ENCODE measurements at regions not wholly inside any gene's neighbourhood (a gene's known extent, or its start where the extent isn't known, plus 50 kb on each side); places are given as distances from the start of the nearest gene placed in this dataset.
A peak's percentile ranks its signal among the peaks of the same experiment; 100 is the strongest.
"Not testable (repeated sequence)": the region's sequence is repeated elsewhere in the genome, so short reads cannot be mapped to it uniquely, and the experiment has no call there.

DNA sequence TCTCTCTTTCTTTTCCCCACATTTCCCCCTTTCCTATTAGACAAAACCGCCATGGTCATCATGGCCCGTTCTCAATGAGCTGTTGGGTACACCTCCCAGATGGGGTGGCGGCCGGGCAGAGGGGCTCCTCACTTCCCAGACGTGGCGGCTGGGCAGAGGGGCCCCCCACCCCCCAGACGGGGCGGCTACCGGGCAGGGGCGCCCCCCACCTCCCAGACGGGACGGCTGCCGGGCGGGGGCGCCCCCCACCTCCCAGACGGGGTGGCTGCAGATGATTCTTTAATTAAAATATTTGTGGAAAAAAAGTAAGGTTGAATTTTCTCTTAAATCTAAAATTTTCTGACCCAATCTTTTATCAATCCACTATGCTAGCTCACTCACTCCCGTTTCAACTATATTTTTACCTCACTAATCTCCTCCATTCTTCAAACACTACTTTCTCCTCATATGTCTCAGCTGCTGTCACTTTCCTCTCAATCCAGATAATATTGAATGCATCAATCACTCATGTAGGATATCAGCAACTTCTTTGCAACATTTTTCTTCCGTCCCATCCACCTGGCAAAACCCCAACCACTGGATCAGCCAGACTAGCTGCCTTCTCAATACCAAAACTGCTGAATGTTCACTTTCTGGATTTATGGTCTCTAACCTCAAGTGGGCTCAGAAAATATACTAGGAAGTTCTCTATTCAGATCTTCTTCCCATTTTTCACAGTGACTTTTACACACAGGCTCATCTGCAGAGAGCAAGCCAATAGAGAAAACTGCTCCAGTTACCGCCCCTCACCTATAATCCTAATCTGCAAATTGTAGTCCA is 81.1 kb upstream of the TRIM24 start:
- DNase-seq, result no peak

DNA sequence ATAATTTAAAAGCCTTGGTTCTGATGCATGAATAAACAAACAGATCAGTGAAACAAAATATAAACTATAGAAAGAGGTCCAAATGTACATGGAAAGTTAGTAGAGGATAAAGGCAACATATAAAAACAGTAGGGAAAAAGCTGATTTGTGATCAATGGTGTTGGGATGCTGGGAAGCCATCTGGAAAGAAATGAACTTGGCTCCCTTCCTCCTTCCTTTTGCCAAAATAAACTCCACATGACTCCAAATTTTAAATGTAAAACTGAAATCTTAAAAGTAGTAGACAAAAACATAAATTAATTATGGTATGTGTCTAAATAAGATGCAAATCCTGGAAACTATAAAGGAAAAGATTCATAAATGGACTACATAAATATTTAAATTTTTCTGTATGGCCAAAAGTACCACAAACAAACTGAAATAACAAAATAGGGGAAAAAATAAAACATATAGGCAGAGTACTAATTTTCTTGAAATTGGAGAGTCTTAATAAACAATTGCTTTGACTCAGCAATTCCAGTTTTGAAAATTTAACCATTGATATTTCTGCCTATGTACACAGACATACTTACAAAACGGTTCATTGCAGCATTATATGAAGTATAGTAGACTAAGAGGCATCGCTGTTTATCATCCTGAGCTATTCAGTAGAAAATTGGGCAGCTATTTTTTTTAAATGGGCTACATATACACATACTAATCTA is 77.0 kb upstream of the TRIM24 start:
- no peak for DNase-seq

DNA sequence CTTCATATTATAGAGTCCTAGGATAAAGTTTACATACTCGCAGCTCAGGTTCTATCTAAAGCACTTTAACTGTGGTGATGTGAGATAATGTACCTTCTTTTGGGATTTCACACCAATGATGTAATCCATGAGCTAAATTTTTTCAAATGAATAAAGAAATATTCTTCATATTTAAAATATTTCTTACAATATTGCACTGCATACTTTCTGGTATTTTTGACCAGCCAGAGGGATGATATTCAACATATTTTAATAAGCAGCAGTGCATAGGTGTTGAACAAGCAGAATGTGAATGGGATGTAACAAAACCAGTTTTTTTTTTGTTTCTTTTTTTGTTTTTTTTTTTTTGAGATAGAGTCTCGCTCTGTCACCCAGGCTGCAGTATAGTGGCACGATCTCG is 73.2 kb upstream of the TRIM24 start:
- DNase-seq, result no peak

DNA sequence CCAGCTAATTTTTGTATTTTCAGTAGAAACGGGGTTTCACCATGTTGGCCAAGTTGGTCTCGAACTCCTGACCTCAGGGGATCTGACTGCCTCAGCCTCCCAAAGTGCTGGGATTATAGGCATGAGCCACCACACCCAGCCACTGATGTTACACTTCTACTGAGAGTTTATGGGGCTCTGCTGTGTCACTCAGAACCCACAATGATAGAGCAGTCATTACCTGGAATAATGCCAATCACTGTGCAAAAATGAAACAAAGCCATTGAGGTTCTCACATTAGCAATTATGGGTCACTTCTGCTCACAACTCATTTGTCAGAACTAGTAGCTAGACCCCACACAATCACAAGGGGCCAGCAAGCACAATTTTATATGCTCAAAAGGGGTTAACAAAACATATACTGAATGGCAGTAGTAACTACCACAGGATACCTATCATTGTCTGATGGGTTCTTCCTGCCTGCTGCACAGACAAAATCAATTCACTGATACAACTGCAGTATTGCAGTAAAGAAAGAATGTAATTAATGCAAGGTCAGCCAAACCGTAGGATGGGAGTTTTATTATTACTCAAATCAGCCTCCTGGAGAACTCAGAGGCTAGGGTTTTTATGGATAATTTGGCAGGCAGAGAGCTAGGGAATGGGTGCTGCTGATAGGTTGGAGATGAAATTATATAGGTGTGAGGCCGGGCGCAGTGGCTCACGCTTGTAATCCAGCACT is 72.1 kb upstream of the TRIM24 start:
- no peak for DNase-seq

DNA sequence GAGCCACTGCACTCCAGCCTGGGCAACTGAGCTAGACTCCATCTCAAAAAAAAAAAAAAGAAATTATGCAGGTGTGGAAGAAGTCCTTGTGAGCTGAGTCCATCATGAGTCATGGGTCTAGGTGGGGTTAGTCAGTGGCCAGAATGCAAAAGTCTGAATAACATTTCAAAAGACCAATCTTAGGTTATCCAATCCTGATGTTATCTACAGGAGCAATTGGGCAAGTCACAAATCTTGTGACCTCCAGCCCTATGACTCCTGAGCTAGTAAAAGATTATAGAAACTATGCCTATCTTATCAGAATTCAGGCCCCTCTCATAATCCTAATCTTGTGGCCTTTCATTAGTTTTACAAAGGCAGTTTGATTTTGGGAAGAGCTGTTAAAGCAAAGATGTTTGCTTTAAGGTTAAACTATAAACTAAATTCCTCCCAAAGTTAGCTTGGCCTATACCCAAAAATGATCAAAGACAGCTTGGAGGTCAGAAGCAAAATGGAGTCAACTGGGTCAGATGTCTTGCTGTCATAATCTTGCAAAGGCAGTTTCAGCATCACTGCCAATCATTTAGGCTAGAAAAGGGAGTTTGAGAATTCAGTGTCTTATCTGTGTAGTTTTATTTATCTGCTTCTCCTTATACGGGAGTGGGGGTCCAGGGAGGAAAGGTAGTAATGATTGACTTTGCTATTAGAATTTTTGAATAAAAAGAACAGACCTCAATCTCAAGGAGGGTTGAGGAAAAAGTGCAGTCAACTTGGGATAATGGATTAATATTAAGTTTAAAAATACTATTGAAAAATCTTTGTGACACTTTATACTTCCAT is 71.2 kb upstream of the TRIM24 start:
- no peak for DNase-seq

DNA sequence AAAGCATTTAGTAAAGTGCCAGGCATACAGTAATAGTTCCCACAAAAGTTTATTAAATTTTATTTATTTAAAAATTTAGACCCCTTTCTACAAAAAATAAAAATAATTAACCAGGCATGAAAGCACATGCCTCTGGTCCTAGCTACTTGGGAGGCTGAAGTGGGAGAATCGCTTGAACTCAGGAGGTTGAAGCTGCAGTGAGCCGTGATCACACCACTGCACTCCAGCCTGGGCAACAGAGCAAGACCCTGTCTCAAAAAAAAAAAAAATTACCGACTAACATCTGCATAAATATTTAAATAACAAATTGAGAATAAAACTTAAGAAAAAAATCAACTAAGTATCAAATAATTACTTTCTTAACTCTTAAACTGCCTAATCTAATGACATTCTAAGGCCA is 64.3 kb upstream of the TRIM24 start:
- no peak for DNase-seq

DNA sequence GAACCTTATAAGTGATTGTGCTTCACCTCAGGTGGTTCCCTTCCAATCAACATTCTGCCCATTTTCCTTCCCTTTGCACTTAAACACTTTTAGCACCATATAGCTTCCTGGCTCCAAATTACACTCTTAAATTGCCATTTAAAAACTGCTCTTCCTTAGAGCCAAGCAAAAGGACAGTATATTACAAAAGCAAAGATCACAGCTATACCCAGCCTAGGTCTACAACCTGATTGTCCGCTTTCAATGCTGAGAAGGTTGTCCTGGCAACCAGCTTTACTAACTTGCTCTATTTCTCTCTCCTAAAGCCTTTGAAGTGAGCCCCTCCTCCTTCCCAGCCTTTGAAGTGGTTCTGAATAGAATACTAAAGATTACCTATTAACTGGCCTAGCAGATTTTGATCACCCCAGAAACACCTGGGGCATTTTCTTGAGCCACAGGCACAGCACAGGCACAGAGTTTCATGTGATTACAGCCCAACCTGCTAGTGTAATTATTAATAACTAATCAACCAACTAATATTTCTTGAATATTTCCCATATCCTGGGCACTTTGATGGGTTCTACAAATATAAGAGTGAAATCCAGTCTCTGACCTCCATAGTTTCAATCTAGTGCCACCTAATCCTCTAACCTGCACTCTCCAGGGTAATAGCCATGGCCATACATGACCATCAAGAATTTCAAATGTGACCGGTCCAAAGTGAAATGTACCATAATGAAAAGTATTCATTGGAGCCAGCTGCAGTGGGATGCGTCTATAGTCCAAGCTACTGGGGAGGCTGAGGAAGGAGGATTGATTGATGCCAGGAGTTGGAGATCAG is 63.6 kb upstream of the TRIM24 start:
- DNase-seq, result no peak

DNA sequence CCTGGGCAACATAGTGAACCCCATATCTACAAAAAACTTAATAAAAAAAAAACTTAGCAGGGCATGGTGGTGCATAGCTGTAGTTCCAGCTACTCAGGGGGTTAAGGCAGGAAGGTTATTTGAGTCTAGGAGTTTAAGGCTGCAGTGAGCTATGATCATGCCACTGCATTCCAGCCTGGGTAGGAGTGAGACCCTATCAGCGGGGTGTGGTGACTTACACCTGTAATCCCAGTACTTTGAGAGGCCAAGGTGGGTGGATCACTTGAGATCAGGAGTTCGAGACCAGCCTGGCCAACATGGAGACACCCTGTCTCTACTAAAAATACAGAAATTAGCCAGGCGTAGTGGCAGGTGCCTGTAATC is 63.0 kb upstream of the TRIM24 start:
- DNase-seq, result not testable (repeated sequence)

DNA sequence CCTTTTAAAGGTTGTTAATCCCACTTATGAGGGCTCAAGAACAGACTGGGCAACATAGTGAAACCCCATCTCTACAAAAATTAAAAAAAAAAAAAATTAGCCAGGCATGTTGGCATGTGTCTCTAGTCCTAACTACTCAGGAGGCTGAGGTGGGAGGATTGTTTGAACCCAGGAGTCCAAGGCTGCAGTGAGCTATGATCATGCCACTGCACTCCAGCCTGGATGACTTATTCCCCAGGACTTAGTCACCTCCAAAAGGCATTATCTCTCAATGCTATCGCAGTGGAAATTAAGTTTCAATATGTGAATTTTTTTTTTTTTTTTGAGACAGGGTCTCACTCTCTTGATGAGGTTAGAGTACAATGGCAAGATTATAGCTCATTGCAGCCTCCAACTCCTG is 61.2 kb upstream of the TRIM24 start:
- no peak for DNase-seq

DNA sequence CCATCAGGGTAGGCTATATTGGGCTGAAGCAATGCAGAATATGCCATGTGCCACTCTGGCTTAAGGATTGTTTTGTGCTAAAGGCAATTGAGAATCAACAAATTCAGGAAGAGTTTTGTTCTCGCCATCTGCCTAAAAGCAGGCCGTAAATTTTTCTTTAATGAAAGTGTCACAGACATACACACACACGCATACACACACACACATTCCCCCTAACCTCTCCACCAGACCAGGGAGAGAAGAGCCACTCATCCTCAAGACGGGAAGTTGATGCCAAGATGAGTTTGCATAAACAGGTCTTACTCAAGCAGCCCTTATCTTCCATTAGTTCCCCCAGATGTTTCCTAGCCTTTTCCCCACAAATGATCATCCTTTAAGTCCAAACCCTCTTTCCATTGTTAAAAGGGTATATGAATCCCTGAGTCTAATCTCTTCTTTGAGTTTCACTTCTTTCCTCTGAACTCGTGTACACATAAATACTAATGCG is 59.6 kb upstream of the TRIM24 start:
- DNase-seq, result peak; percentile 30 to 56

DNA sequence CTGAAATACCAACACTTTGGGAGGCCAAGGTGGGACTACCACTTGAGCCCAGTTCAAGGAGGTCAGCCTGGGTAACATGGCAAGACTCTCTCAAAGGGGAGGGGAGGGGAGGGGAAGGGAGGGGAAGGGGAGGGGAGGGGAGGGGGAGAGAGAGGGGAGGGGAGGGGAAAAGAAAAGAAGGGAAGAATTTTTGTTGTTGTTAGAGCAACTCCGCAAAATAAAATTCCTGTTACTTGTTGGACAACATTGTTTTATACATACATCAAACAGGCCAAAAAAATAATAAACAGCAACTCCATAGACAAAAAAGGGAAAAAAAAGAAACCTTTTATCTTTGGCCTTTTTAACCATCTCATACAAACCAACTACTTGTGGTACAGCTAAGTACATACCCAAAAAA is 57.3 kb upstream of the TRIM24 start:
- DNase-seq, result no peak

DNA sequence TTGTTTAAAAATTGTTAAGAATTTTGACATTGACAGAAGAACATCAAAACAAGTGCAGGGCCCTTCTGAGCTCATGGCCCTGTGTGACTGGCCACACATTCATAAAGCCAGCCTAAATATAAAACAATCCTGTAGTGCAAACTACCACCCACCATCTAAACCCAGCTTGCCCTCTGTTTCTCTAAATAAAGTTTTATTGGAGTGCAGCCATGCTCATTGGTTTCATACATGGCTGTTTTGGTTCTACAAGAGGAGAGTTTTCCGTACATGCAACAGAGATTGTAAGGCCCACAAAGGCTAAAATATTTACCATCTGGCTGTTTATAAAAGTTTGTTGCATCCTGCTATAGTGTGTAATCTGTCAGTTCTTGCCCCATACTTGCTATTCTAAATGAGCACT is 54.6 kb upstream of the TRIM24 start:
- no peak for DNase-seq

DNA sequence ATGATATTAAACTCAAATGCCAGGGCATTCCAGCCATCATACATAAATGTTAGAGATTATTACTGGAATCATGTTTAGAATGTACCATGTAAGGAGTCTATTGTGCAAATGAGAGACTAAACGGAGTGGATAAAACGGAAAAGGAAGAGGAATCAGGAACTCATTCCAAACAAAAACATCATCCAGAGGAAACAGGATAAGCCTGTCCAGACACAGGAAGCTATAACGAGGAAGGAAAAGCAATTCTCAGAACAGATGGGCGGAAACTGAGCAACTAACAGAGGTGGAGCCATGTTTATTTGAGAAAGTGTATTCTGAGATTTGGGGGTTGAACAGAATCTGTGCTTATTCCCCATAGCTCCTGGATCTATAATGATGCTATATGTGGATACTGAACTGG is 52.3 kb upstream of the TRIM24 start:
- peak; percentile 18 to 23 for DNase-seq

All from Kasumi-1 (cell line).